ENCODE measurements at regions not wholly inside any gene's neighbourhood (a gene's known extent, or its start where the extent isn't known, plus 50 kb on each side); places are given as distances from the start of the nearest gene placed in this dataset.

GRCh38 chr12:127678945-127679344 lies 588.0 kb upstream of the TMEM132C start:
- no peak for DNase-seq
- H3K4me3 ChIP-seq = no peak overlapping the region
- 79 to 84% methylated on average over 7 of the region's 7 CpGs for WGBS, 2 donors
- TF ChIP-seq CTCF (IDR thresholded peaks at IDR 0.05; ENCODE audit: control extremely low read depth, extremely low read depth) = no peak
- peaks cover 0 to 2% (median 0%) of the 10 kb centered on the region in 4 donors for H3K9me3 ChIP-seq (ENCODE audit: control insufficient read depth in 4 of 4, insufficient read depth in 3 of 4, low read length in 3 of 4)
- H3K36me3 ChIP-seq (ENCODE audit: control insufficient read depth in 4 of 4, insufficient read depth in 4 of 4, low read length in 4 of 4) = no peaks in the 10 kb centered on the region
- no peak for ATAC-seq (ENCODE audit: insufficient read depth, low FRiP score)
- H3K27ac ChIP-seq (ENCODE audit: low read depth in 1 of 2, low read length in 1 of 2) = no peak overlapping the region
- no peak overlapping the region for H3K9ac ChIP-seq (ENCODE audit: insufficient read depth in 1 of 2, low read length in 2 of 2)
- no peaks in the 10 kb centered on the region for H3K27me3 ChIP-seq (ENCODE audit: control insufficient read depth in 3 of 3, insufficient read depth in 3 of 3, low read length in 2 of 3)
- H3K4me1 ChIP-seq (ENCODE audit: control insufficient read depth in 5 of 5, insufficient read depth in 5 of 5, low read length in 5 of 5) = no peaks in the 10 kb centered on the region

- H3K4me1 ChIP-seq (ENCODE audit: control insufficient read depth in 5 of 5, insufficient read depth in 5 of 5, low read length in 5 of 5) = no peaks in the 10 kb centered on the region
- H3K9ac ChIP-seq (ENCODE audit: insufficient read depth in 1 of 2, low read length in 2 of 2) = no peak overlapping the region
- 55 to 73% methylated on average over 6 of the region's 6 CpGs for WGBS, 2 donors
- DNase-seq (no peak), ATAC-seq (ENCODE audit: insufficient read depth, low FRiP score) (no peak)
- no peaks in the 10 kb centered on the region for H3K27me3 ChIP-seq (ENCODE audit: control insufficient read depth in 3 of 3, insufficient read depth in 3 of 3, low read length in 2 of 3)
- no peak overlapping the region for H3K27ac ChIP-seq (ENCODE audit: low read depth in 1 of 2, low read length in 1 of 2)
- H3K9me3 ChIP-seq (ENCODE audit: control insufficient read depth in 4 of 4, insufficient read depth in 3 of 4, low read length in 3 of 4) = peaks cover 0 to 2% (median 0%) of the 10 kb centered on the region in 4 donors
- TF ChIP-seq CTCF (IDR thresholded peaks at IDR 0.05; ENCODE audit: control extremely low read depth, extremely low read depth) = no peak
- H3K36me3 ChIP-seq (ENCODE audit: control insufficient read depth in 4 of 4, insufficient read depth in 4 of 4, low read length in 4 of 4) = no peaks in the 10 kb centered on the region
- no peak overlapping the region for H3K4me3 ChIP-seq
These were observed 586.5 kb upstream of the TMEM132C start for GRCh38 chr12:127680516-127680915.

GRCh38 chr12:127681151-127681754 lies 585.7 kb upstream of the TMEM132C start:
- no peak for DNase-seq
- Histone ChIP-seq H3K9ac (ENCODE audit: insufficient read depth in 1 of 2, low read length in 2 of 2) (no peak overlapping the region), H3K27ac (ENCODE audit: low read depth in 1 of 2, low read length in 1 of 2) (no peak overlapping the region), H3K4me3 (no peak overlapping the region), H3K36me3 (ENCODE audit: control insufficient read depth in 4 of 4, insufficient read depth in 4 of 4, low read length in 4 of 4) (no peaks in the 10 kb centered on the region), H3K9me3 (ENCODE audit: control insufficient read depth in 4 of 4, insufficient read depth in 3 of 4, low read length in 3 of 4) (peaks cover 0 to 2% (median 0%) of the 10 kb centered on the region in 4 donors), H3K27me3 (ENCODE audit: control insufficient read depth in 3 of 3, insufficient read depth in 3 of 3, low read length in 2 of 3) (no peaks in the 10 kb centered on the region), H3K4me1 (ENCODE audit: control insufficient read depth in 5 of 5, insufficient read depth in 5 of 5, low read length in 5 of 5) (no peaks in the 10 kb centered on the region)
- TF ChIP-seq CTCF (IDR thresholded peaks at IDR 0.05; ENCODE audit: control extremely low read depth, extremely low read depth) = no peak
- WGBS, 2 donors = 72 to 74% methylated on average over 9 of the region's 9 CpGs
- ATAC-seq (ENCODE audit: insufficient read depth, low FRiP score) = no peak

GRCh38 chr12:127685491-127685890 lies 581.5 kb upstream of the TMEM132C start:
- no peak overlapping the region for H3K4me3 ChIP-seq

More at GRCh38 chr12:127685491-127685890, 581.5 kb upstream of the TMEM132C start:
- Histone ChIP-seq H3K27me3 (ENCODE audit: control insufficient read depth in 3 of 3, insufficient read depth in 3 of 3, low read length in 2 of 3) (no peaks in the 10 kb centered on the region), H3K9ac (ENCODE audit: insufficient read depth in 1 of 2, low read length in 2 of 2) (no peak overlapping the region), H3K9me3 (ENCODE audit: control insufficient read depth in 4 of 4, insufficient read depth in 3 of 4, low read length in 3 of 4) (peaks cover 0 to 2% (median 0%) of the 10 kb centered on the region in 4 donors), H3K36me3 (ENCODE audit: control insufficient read depth in 4 of 4, insufficient read depth in 4 of 4, low read length in 4 of 4) (no peaks in the 10 kb centered on the region), H3K27ac (ENCODE audit: low read depth in 1 of 2, low read length in 1 of 2) (no peak overlapping the region), H3K4me1 (ENCODE audit: control insufficient read depth in 5 of 5, insufficient read depth in 5 of 5, low read length in 5 of 5) (no peaks in the 10 kb centered on the region)
- 50 to 62% methylated on average over 2 of the region's 2 CpGs for WGBS, 2 donors
- no peak for TF ChIP-seq CTCF (IDR thresholded peaks at IDR 0.05; ENCODE audit: control extremely low read depth, extremely low read depth)
- ATAC-seq (ENCODE audit: insufficient read depth, low FRiP score) = no peak
- no peak for DNase-seq
